COR-L47 (cell line): ENCODE measurements at regions not wholly inside any gene's neighbourhood (a gene's known extent, or its start where the extent isn't known, plus 50 kb on each side); places are given as distances from the start of the nearest gene placed in this dataset.
A peak's percentile ranks its signal among the peaks of the same experiment; 100 is the strongest.
"Not testable (repeated sequence)": the region's sequence is repeated elsewhere in the genome, so short reads cannot be mapped to it uniquely, and the experiment has no call there.

ENCODE experiments used
- DNase-seq: peaks from one replicate; lab custom pipeline; 2025; lab: John Stamatoyannopoulos, UW

- DNase-seq = no peak
These were observed 404.5 kb upstream of the ADAMTS5 start for GRCh38 chr21:27371115-27371974.

- no peak for DNase-seq
These were observed 403.2 kb upstream of the ADAMTS5 start for GRCh38 chr21:27369978-27370571.

- no peak for DNase-seq
These were observed 402.3 kb upstream of the ADAMTS5 start for GRCh38 chr21:27369234-27369633.

GRCh38 chr21:27366646-27367235 is 399.9 kb upstream of the ADAMTS5 start:
- DNase-seq = no peak

- DNase-seq = no peak
These were observed 399.1 kb upstream of the ADAMTS5 start for GRCh38 chr21:27366036-27366435.

GRCh38 chr21:27365394-27365793 is 398.5 kb upstream of the ADAMTS5 start:
- no peak for DNase-seq

- no peak for DNase-seq
These were observed 397.0 kb upstream of the ADAMTS5 start for GRCh38 chr21:27363719-27364477.

- no peak for DNase-seq
These were observed 395.4 kb upstream of the ADAMTS5 start for GRCh38 chr21:27362249-27362648.

GRCh38 chr21:27359141-27359540 is 392.3 kb upstream of the ADAMTS5 start:
- DNase-seq = no peak

- no peak for DNase-seq
These were observed 386.0 kb upstream of the ADAMTS5 start for GRCh38 chr21:27352885-27353284.

GRCh38 chr21:27346041-27346448 is 379.2 kb upstream of the ADAMTS5 start:
- DNase-seq = no peak

- no peak for DNase-seq
These were observed 373.0 kb upstream of the ADAMTS5 start for GRCh38 chr21:27339902-27340301.

- not testable (repeated sequence) for DNase-seq
These were observed 371.1 kb upstream of the ADAMTS5 start for GRCh38 chr21:27338007-27338406.

- no peak for DNase-seq
These were observed 366.2 kb upstream of the ADAMTS5 start for GRCh38 chr21:27333096-27333495.

- DNase-seq = no peak
These were observed 362.5 kb upstream of the ADAMTS5 start for GRCh38 chr21:27329255-27329851.

- peak; percentile 30 for DNase-seq
These were observed 359.4 kb upstream of the ADAMTS5 start for GRCh38 chr21:27326301-27326700.

- DNase-seq = no peak
These were observed 356.4 kb upstream of the ADAMTS5 start for GRCh38 chr21:27323331-27323730.

GRCh38 chr21:27321791-27322190 is 354.9 kb upstream of the ADAMTS5 start:
- no peak for DNase-seq

GRCh38 chr21:27320868-27321267 is 354.0 kb upstream of the ADAMTS5 start:
- peak; percentile 7 for DNase-seq

GRCh38 chr21:27317601-27318000 is 350.7 kb upstream of the ADAMTS5 start:
- not testable (repeated sequence) for DNase-seq

GRCh38 chr21:27315373-27315772 is 348.5 kb upstream of the ADAMTS5 start:
- no peak for DNase-seq

GRCh38 chr21:27314131-27314530 is 347.2 kb upstream of the ADAMTS5 start:
- no peak for DNase-seq
